ENCODE measurements at regions not wholly inside any gene's neighbourhood (a gene's known extent, or its start where the extent isn't known, plus 50 kb on each side); places are given as distances from the start of the nearest gene placed in this dataset.

GRCh38 chr16:86988920-86989696 lies 328.1 kb downstream of the C16orf95 start:
- no peak for DNase-seq (ENCODE audit: low read depth in 1 of 2, low spot score in 1 of 2)

- no peak for DNase-seq (ENCODE audit: low read depth in 1 of 2, low spot score in 1 of 2)
These were observed 326.7 kb downstream of the C16orf95 start for GRCh38 chr16:86990451-86990850.

- DNase-seq (ENCODE audit: low read depth in 1 of 2, low spot score in 1 of 2): no peak
These were observed 325.5 kb downstream of the C16orf95 start for GRCh38 chr16:86991679-86992078.

- DNase-seq (ENCODE audit: low read depth in 1 of 2, low spot score in 1 of 2): no peak
These were observed 324.6 kb downstream of the C16orf95 start for GRCh38 chr16:86992587-86992986.

GRCh38 chr16:86993426-86994110 lies 323.6 kb downstream of the C16orf95 start:
- no peak for DNase-seq (ENCODE audit: low read depth in 1 of 2, low spot score in 1 of 2)

GRCh38 chr16:86994215-86994614 lies 323.0 kb downstream of the C16orf95 start:
- no peak for DNase-seq (ENCODE audit: low read depth in 1 of 2, low spot score in 1 of 2)

GRCh38 chr16:86994651-86995171 lies 322.5 kb downstream of the C16orf95 start:
- DNase-seq (ENCODE audit: low read depth in 1 of 2, low spot score in 1 of 2): no peak

- no peak for DNase-seq (ENCODE audit: low read depth in 1 of 2, low spot score in 1 of 2)
These were observed 321.7 kb downstream of the C16orf95 start for GRCh38 chr16:86995456-86995855.

GRCh38 chr16:86996081-86996480 lies 321.1 kb downstream of the C16orf95 start:
- no peak for DNase-seq (ENCODE audit: low read depth in 1 of 2, low spot score in 1 of 2)

- no peak for DNase-seq (ENCODE audit: low read depth in 1 of 2, low spot score in 1 of 2)
These were observed 320.1 kb downstream of the C16orf95 start for GRCh38 chr16:86997058-86997457.

- DNase-seq (ENCODE audit: low read depth in 1 of 2, low spot score in 1 of 2): no peak
These were observed 318.8 kb downstream of the C16orf95 start for GRCh38 chr16:86998196-86999001.

GRCh38 chr16:87000001-87000400 lies 317.2 kb downstream of the C16orf95 start:
- no peak for DNase-seq (ENCODE audit: low read depth in 1 of 2, low spot score in 1 of 2)

GRCh38 chr16:87002717-87003413 lies 314.3 kb downstream of the C16orf95 start:
- no peak for DNase-seq (ENCODE audit: low read depth in 1 of 2, low spot score in 1 of 2)

GRCh38 chr16:87003414-87003755 lies 313.8 kb downstream of the C16orf95 start:
- DNase-seq (ENCODE audit: low read depth in 1 of 2, low spot score in 1 of 2): no peak

GRCh38 chr16:87006021-87006420 lies 311.2 kb downstream of the C16orf95 start:
- DNase-seq (ENCODE audit: low read depth in 1 of 2, low spot score in 1 of 2): no peak

- DNase-seq (ENCODE audit: low read depth in 1 of 2, low spot score in 1 of 2): no peak
These were observed 310.1 kb downstream of the C16orf95 start for GRCh38 chr16:87006789-87007745.

- DNase-seq (ENCODE audit: low read depth in 1 of 2, low spot score in 1 of 2): no peak
These were observed 309.3 kb downstream of the C16orf95 start for GRCh38 chr16:87007907-87008306.

- no peak for DNase-seq (ENCODE audit: low read depth in 1 of 2, low spot score in 1 of 2)
These were observed 308.5 kb downstream of the C16orf95 start for GRCh38 chr16:87008664-87009063.

GRCh38 chr16:87012954-87013938 lies 303.9 kb downstream of the C16orf95 start:
- DNase-seq (ENCODE audit: low read depth in 1 of 2, low spot score in 1 of 2): no peak
